Mesodermal cell (in vitro differentiated cells): ENCODE measurements at regions not wholly inside any gene's neighbourhood (a gene's known extent, or its start where the extent isn't known, plus 50 kb on each side); places are given as distances from the start of the nearest gene placed in this dataset.

Source experiments
- H3K27ac ChIP-seq: 2 replicates; pipeline ENCODE4 v1.7.0; 2013; ENCODE audit warnings: mild to moderate bottlenecking, low read depth, low read length, moderate library complexity; ENCODE audit not compliant: severe bottlenecking
- H3K36me3 ChIP-seq: 2 replicates; pipeline ENCODE4 v1.7.1; 2013; ENCODE audit warnings: mild to moderate bottlenecking, low read length, moderate library complexity; ENCODE audit not compliant: control insufficient read depth, insufficient read depth
- H3K4me1 ChIP-seq: one replicate; pipeline ENCODE4 v1.7.1; 2013; ENCODE audit warnings: mild to moderate bottlenecking, low read length; ENCODE audit not compliant: insufficient read depth, control insufficient read depth, poor library complexity, severe bottlenecking
- H3K4me3 ChIP-seq: 2 replicates; pipeline ENCODE4 v1.7.0; 2013; ENCODE audit warnings: low read length, control low read depth, mild to moderate bottlenecking; ENCODE audit not compliant: insufficient read depth, poor library complexity, severe bottlenecking; ENCODE audit errors: extremely low read depth
- H3K9me3 ChIP-seq: 2 replicates; pipeline ENCODE4 v1.7.1; 2013; ENCODE audit warnings: mild to moderate bottlenecking, low read length, moderate library complexity; ENCODE audit not compliant: control insufficient read depth
- WGBS, 2 experiments: methylation state at CpG; one replicate each; pipeline ENCODE4 v1.1.5; 2013; ENCODE audit warnings: missing lambda C conversion rate in 2 of 2; ENCODE audit not compliant: insufficient coverage in 2 of 2; 5-methylcytosine and 5-hydroxymethylcytosine counted together

DNA sequence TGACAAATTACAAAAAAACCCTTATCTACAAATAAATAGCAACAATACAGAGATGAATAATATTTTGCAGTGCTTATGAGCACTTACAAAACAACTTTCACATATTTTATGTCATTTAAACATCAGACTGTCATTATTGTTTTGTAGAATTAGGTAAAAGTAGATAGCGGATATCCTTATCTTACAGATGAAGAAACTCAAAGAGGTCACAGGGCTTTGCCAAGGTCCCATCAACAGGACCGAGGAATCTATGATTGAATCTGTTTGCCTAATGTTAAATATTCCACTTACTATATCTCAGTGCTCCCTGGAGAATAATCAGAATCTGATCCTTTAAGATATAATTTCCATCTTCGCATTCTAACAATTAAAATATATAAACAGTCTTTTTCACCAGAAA, 119.0 kb downstream of the GASK1B start:
- Histone ChIP-seq H3K36me3 (no peaks in the 10 kb centered on the region), H3K4me3 (no peak overlapping the region), H3K27ac (no peak overlapping the region), H3K4me1 (peaks cover 22% of the 10 kb centered on the region), H3K9me3 (no peaks in the 10 kb centered on the region)
- 100% methylated on average over 1 of the region's 3 CpGs for WGBS, 2 experiments

DNA sequence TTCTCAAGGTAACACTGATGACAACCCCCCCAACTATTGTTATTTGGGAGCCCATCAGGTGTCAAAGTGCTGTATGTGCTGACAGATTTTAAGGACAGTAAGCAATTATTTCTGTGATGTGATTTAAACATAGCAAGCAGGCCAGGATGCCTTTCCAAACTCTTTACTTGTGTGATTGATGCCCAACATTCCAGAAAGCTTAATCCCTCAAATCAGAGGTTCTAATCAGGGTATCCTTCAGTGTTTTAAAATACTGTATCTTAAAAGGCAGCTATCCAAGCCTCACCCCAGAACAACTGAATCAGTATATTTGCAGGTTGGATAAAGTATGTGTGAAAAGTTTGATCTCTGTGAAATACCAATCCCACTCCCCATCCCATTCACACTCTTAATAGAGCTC, 119.7 kb downstream of the GASK1B start:
- peaks cover 22% of the 10 kb centered on the region for H3K4me1 ChIP-seq
- no peak overlapping the region for H3K4me3 ChIP-seq
- no peaks in the 10 kb centered on the region for H3K9me3 ChIP-seq
- H3K36me3 ChIP-seq = no peaks in the 10 kb centered on the region
- H3K27ac ChIP-seq = no peak overlapping the region

DNA sequence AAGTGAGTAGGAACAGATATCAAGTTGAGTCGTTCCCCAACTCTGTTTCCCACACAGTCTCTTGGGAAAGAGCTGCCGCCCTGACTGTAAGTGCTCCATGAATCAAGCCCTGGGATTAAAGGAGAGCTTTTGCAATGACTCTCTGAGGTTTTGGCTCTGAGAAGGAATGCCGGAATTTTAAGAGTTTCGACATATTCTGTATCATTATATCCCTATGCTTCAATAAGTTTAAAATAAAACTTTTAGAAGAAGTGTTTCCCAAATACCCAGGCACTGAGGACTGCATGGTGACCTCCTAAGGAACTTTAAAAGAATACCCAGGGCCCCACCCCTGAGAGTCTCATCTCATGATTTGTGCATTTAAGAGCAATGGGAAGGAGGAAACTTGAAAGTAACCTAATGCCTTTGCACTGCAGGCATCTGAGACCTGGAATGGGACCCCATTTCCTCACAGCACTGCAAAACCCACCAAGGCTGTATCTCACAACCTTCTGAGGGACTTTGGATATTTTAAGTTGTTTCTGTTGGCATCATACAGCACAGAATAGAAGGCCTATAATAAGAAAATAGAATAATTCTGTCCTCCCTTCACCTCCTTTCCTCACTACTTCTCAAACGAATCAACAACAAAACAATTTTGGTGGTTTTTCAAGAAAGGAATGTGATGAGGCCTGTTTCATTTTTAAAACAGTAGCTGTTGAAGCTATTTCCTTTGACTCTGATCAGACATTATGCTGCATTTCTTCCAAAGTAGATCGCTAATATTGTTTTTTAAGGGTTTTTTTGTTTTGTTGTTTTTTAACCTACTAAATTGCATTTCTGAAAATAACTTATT, 121.2 kb downstream of the GASK1B start:
- H3K36me3 ChIP-seq = no peaks in the 10 kb centered on the region
- H3K9me3 ChIP-seq = no peaks in the 10 kb centered on the region
- H3K4me1 ChIP-seq = peaks cover 19% of the 10 kb centered on the region
- peak overlapping the region; percentile 82 for H3K27ac ChIP-seq
- H3K4me3 ChIP-seq = no peak overlapping the region
- WGBS, 2 experiments = 90% methylated on average over 2 of the region's 6 CpGs; no CpG with 5 or more reads in 1 of the 2 experiments

DNA sequence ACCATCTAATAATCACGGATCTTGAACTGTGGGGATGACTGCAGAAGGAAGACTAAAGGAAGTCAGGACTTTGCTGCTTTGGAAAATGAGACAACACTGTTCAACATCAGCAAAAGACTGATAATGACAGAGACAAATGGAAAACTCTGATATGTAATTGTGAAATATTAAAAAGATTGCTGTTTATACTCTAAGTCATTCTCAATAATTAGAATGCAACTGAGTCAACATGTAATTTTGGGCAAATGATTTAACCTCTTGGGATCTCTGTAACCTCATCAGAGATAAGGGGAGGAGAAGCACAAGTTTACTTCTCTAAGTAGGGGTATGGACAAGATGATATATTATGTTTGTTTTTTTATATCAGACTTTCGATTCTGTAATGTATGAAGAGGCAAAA, 121.9 kb downstream of the GASK1B start:
- WGBS, 2 experiments = 100% methylated on average over 1 of the region's 2 CpGs
- Histone ChIP-seq H3K4me3 (no peak overlapping the region), H3K36me3 (no peaks in the 10 kb centered on the region), H3K9me3 (no peaks in the 10 kb centered on the region), H3K4me1 (peaks cover 14% of the 10 kb centered on the region), H3K27ac (peak overlapping the region; percentile 82)

DNA sequence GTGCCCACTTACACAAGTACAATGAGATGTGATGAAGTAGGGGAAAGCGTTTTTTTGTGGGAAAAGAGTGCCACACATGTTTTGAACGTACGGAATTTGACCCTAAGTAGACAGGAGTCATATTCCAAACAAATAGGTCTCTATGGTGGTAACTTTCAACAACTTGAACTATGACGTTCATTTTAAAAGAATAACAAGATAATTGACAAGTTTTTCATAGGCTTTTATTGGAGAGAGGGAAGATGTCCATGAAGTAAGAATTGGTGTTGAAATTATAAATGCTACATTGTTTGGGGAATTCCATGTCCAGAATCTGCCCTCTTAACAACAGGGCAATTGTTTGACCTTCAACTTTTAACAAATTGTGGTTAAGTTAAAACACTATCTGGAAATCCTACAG, 126.5 kb downstream of the GASK1B start:
- H3K9me3 ChIP-seq = no peaks in the 10 kb centered on the region
- 89% methylated on average over 4 of the region's 4 CpGs; no CpG with 5 or more reads in 1 of the 2 experiments for WGBS, 2 experiments
- H3K4me1 ChIP-seq = peaks cover 6% of the 10 kb centered on the region
- no peak overlapping the region for H3K4me3 ChIP-seq
- H3K36me3 ChIP-seq = no peaks in the 10 kb centered on the region
- H3K27ac ChIP-seq = no peak overlapping the region

DNA sequence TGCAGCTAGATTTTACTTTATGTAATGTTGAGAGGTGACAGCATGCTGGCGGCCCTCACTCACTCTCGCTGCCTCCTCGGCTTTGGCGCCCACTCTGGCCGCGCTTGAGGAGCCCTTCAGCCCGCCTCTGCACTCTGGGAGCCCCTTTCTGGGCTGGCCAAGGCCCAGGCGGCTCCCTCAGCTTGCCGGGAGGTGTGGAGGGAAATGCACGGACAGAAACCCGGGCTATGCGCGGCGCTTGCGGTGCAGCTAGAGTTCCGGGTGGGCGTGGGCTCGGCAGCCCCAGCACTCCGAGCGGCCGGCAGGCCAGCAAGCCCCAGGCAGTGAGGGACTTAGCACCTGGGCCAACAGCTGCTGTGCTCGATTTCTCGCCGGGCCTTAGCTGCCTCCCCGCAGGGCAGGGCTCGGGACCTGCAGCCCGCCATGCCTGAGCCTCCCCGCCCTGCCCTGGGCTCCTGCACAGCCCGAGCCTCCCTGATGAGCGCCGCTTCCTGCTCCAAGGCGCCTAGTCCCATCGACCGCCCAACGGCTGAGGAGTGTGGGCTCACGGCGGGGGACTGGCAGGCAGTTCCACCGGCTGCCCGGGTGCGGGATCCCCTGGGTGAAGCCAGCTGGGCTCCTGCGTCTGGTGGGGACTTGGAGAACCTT, 128.7 kb downstream of the GASK1B start:
- H3K4me3 ChIP-seq = no peak overlapping the region
- peaks cover 6% of the 10 kb centered on the region for H3K9me3 ChIP-seq
- no peaks in the 10 kb centered on the region for H3K36me3 ChIP-seq
- no peaks in the 10 kb centered on the region for H3K4me1 ChIP-seq
- 97% methylated on average over 24 to 35 of the region's 41 CpGs for WGBS, 2 experiments
- no peak overlapping the region for H3K27ac ChIP-seq

DNA sequence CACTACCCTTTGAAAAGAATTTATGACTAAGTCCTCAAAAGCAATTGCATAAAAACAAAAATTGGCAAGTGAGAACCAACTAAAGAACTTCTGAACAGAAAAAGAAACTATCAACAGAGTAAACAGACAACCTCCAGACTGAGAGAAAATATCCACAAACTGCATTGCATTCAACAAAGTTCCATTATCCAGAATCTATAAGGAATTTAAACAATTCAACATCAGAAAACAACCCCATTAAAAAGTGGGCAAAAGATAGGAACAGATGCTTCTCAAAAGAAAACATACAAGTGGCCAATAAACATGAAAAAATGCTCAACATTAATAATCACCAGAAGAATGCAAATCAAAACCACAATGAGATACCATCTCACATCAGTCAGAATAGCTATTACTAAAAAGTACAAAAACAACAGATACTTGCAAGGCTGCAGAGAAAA, 130.2 kb downstream of the GASK1B start:
- H3K27ac ChIP-seq = no peak overlapping the region
- peaks cover 9% of the 10 kb centered on the region for H3K9me3 ChIP-seq
- no peaks in the 10 kb centered on the region for H3K4me1 ChIP-seq
- no peak overlapping the region for H3K4me3 ChIP-seq
- no peaks in the 10 kb centered on the region for H3K36me3 ChIP-seq

DNA sequence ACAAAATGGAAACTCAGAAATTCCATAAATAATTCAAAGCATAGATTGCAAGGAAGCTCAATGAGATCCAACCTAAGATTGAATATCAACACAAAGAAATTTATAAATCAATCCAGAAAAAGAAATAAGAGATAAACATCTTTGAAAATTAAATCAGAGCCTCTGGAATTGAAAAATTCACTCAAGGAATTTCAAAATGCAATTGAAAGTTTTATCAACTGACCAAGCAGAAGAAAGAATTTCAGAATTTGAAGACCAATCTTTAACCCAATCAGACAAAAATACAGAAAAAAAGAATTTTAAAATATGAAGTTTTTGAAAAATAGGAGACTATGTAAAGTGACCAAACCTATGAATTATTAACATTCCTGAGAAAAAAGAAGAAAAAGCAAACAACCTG, 134.1 kb downstream of the GASK1B start:
- peaks cover 9% of the 10 kb centered on the region for H3K4me1 ChIP-seq
- peaks cover 9% of the 10 kb centered on the region for H3K9me3 ChIP-seq
- H3K4me3 ChIP-seq = no peak overlapping the region
- H3K27ac ChIP-seq = no peak overlapping the region
- H3K36me3 ChIP-seq = no peaks in the 10 kb centered on the region

DNA sequence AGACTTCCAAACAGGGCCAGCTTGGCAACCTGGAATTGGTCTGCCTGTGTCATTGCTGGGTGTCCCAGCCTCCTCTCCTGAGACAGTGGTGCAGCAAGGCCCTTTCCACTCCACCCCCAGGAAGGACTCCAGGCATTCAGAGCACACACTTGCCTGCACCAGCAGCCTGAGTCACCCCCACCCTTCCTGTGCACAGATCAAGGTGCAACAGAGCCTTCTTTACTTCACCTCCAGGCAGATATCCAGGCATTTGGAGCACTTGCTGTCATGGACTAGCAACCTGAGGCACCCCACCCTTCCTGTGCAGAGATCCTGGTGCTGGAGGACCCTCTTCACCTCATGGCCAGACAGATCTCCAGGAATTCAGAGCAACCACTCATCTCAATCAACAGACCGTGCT, 135.8 kb downstream of the GASK1B start:
- Histone ChIP-seq H3K27ac (no peak overlapping the region), H3K36me3 (no peaks in the 10 kb centered on the region), H3K4me3 (no peak overlapping the region), H3K9me3 (peaks cover 9% of the 10 kb centered on the region), H3K4me1 (peaks cover 21% of the 10 kb centered on the region)
- 89 to 100% methylated on average over 1 of the region's 1 CpG for WGBS, 2 experiments

DNA sequence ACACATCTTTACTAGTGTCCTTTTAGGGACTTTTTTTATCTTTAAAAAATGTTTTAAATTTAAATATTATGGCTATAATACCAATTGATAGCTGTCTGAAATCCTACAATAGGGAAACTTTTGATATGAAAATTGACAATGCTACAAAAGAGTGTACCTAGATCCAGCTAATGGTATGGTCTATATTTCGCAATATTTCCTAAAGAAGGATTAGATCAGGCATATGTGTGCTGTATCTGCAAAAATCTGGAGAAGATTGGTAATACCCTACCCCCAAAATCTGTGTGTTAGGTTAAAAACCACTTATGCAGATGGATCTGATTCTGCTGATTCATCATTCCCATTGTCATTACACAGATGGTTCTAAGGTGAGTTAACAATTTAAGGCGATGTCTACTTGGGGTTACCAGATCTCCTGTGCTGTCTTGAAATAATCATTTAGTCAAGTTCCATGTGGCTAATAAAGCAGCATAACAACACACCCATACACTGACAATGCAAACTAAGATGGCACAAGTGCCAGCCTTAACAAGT, 137.1 kb downstream of the GASK1B start:
- H3K4me3 ChIP-seq = no peak overlapping the region
- no peaks in the 10 kb centered on the region for H3K36me3 ChIP-seq
- H3K4me1 ChIP-seq = peaks cover 21% of the 10 kb centered on the region
- 100% methylated on average over 1 of the region's 2 CpGs for WGBS, 2 experiments
- H3K27ac ChIP-seq = no peak overlapping the region
- peaks cover 9% of the 10 kb centered on the region for H3K9me3 ChIP-seq
